ENCODE measurements at regions not wholly inside any gene's neighbourhood (a gene's known extent, or its start where the extent isn't known, plus 50 kb on each side); places are given as distances from the start of the nearest gene placed in this dataset.
A peak's percentile ranks its signal among the peaks of the same experiment; 100 is the strongest.
"Not testable (repeated sequence)": the region's sequence is repeated elsewhere in the genome, so short reads cannot be mapped to it uniquely, and the experiment has no call there.

GRCh38 chr15:30830961-30831360 lies 72.8 kb upstream of the FAN1 start:
- H2BK20ac ChIP-seq (ENCODE audit: low read depth, low read length, poor library complexity, severe bottlenecking), result no peak overlapping the region
- TF ChIP-seq CTCF (conservative IDR thresholded peaks at IDR 0.05), result no peak
- no peak overlapping the region for H4K91ac ChIP-seq (ENCODE audit: insufficient read length, low read depth, low read length)
- no peak overlapping the region for H2AK5ac ChIP-seq (ENCODE audit: insufficient read length, low read length)
- no peak overlapping the region for H4K5ac ChIP-seq (ENCODE audit: insufficient read length, low read depth, low read length)
- peaks cover 9 to 14% (median 14%) of the 10 kb centered on the region in 3 experiments; a peak in 6 of 7 replicates for H3K36me3 Mint-ChIP-seq (ENCODE audit: insufficient read depth in 1 of 3, low read depth in 3 of 3)
- H3K4me2 ChIP-seq (ENCODE audit: insufficient read depth, insufficient read length, low read length), result no peak overlapping the region
- no peaks in the 10 kb centered on the region for H3K27me3 ChIP-seq (ENCODE audit: insufficient read depth, low read length)
- H3K4me3 Mint-ChIP-seq, result no peak overlapping the region
- H3K23ac ChIP-seq (ENCODE audit: insufficient read length, low read depth, low read length), result no peak overlapping the region
- no peaks in the 10 kb centered on the region for H4K20me1 ChIP-seq (ENCODE audit: control insufficient read depth, insufficient read depth, insufficient read length)
- H2BK120ac ChIP-seq (ENCODE audit: low read depth, low read length, poor library complexity, severe bottlenecking), result no peak overlapping the region
- H3K9me3 ChIP-seq (ENCODE audit: control insufficient read depth, low read depth, low read length), result no peaks in the 10 kb centered on the region
- H3K18ac ChIP-seq (ENCODE audit: insufficient read length, low read depth, low read length), result no peak overlapping the region
- H3K9ac ChIP-seq (ENCODE audit: extremely low read depth, insufficient read length, low read length), result no peak overlapping the region
- H2AFZ ChIP-seq (ENCODE audit: low read length), result no peak overlapping the region
- H3K9me3 Mint-ChIP-seq, result no peaks in the 10 kb centered on the region
- DNase-seq, result no peak
- no peaks in the 10 kb centered on the region for H3K23me2 ChIP-seq (ENCODE audit: insufficient read length, low read depth, low read length, poor library complexity, severe bottlenecking)
- peak overlapping the region in 1 of 3 experiments; percentile 76; a peak in 1 of 7 replicates for H3K27ac Mint-ChIP-seq
- H3K14ac ChIP-seq (ENCODE audit: insufficient read depth, low read length), result no peak overlapping the region
- no peaks in the 10 kb centered on the region for H3K27me3 Mint-ChIP-seq (ENCODE audit: low read depth)
- H3K79me1 ChIP-seq (ENCODE audit: insufficient read depth, low read depth, low read length, poor library complexity, severe bottlenecking), result no peaks in the 10 kb centered on the region
- no peak overlapping the region for H2BK15ac ChIP-seq (ENCODE audit: low read depth, low read length)
- no CpG with 5 or more reads among the region's 4 CpGs for WGBS (ENCODE audit: extremely low coverage, insufficient read length, low lambda C conversion rate)
- no peak overlapping the region for H2BK12ac ChIP-seq (ENCODE audit: insufficient read length, low read depth, low read length)
- H3K27ac ChIP-seq (ENCODE audit: insufficient read length, low read depth, low read length), result no peak overlapping the region
- no peak overlapping the region for H3K56ac ChIP-seq (ENCODE audit: insufficient read length, low read depth, low read length)
- no peak overlapping the region for H4K8ac ChIP-seq (replicated peaks; ENCODE audit: insufficient read length, low read depth, low read length)
- H3K4me1 Mint-ChIP-seq, result peaks cover 4 to 7% of the 10 kb centered on the region in 2 experiments
- no peak overlapping the region for H2BK5ac ChIP-seq (ENCODE audit: insufficient read length, low read length)
- no peaks in the 10 kb centered on the region for H3K4me1 ChIP-seq (ENCODE audit: insufficient read depth, low read length)
- no peak overlapping the region for H3K4ac ChIP-seq (ENCODE audit: low read depth, low read length)
- H3K79me2 ChIP-seq (ENCODE audit: insufficient read depth, low read length), result no peaks in the 10 kb centered on the region
- H3T11ph ChIP-seq (ENCODE audit: low read length), result no peak overlapping the region

GRCh38 chr15:30833379-30833778 lies 70.3 kb upstream of the FAN1 start:
- not testable (repeated sequence) for H2BK20ac ChIP-seq (ENCODE audit: low read depth, low read length, poor library complexity, severe bottlenecking); H2BK120ac ChIP-seq (ENCODE audit: low read depth, low read length, poor library complexity, severe bottlenecking); H2AFZ ChIP-seq (ENCODE audit: low read length); H3K56ac ChIP-seq (ENCODE audit: insufficient read length, low read depth, low read length); H3K79me2 ChIP-seq (ENCODE audit: insufficient read depth, low read length); H3K9me3 ChIP-seq (ENCODE audit: control insufficient read depth, low read depth, low read length); H4K91ac ChIP-seq (ENCODE audit: insufficient read length, low read depth, low read length); H3K27me3 ChIP-seq (ENCODE audit: insufficient read depth, low read length); H2AK5ac ChIP-seq (ENCODE audit: insufficient read length, low read length); H3K27ac Mint-ChIP-seq; H3K23me2 ChIP-seq (ENCODE audit: insufficient read length, low read depth, low read length, poor library complexity, severe bottlenecking); H3K4ac ChIP-seq (ENCODE audit: low read depth, low read length); H3K4me1 Mint-ChIP-seq; H4K5ac ChIP-seq (ENCODE audit: insufficient read length, low read depth, low read length); H3K79me1 ChIP-seq (ENCODE audit: insufficient read depth, low read depth, low read length, poor library complexity, severe bottlenecking); H2BK12ac ChIP-seq (ENCODE audit: insufficient read length, low read depth, low read length); H3K9ac ChIP-seq (ENCODE audit: extremely low read depth, insufficient read length, low read length); H3K9me3 Mint-ChIP-seq; H3K4me3 Mint-ChIP-seq; H3K4me1 ChIP-seq (ENCODE audit: insufficient read depth, low read length); H4K20me1 ChIP-seq (ENCODE audit: control insufficient read depth, insufficient read depth, insufficient read length); H3K14ac ChIP-seq (ENCODE audit: insufficient read depth, low read length); H4K8ac ChIP-seq (replicated peaks; ENCODE audit: insufficient read length, low read depth, low read length); H3K27me3 Mint-ChIP-seq (ENCODE audit: low read depth); H3K27ac ChIP-seq (ENCODE audit: insufficient read length, low read depth, low read length); H3T11ph ChIP-seq (ENCODE audit: low read length); H2BK5ac ChIP-seq (ENCODE audit: insufficient read length, low read length); H2BK15ac ChIP-seq (ENCODE audit: low read depth, low read length); H3K4me2 ChIP-seq (ENCODE audit: insufficient read depth, insufficient read length, low read length); H3K18ac ChIP-seq (ENCODE audit: insufficient read length, low read depth, low read length); DNase-seq; H3K23ac ChIP-seq (ENCODE audit: insufficient read length, low read depth, low read length)
- peaks cover 7 to 14% (median 14%) of the 10 kb centered on the region in 3 experiments; a peak in 6 of 7 replicates for H3K36me3 Mint-ChIP-seq (ENCODE audit: insufficient read depth in 1 of 3, low read depth in 3 of 3)
- WGBS (ENCODE audit: extremely low coverage, insufficient read length, low lambda C conversion rate), result no CpG with 5 or more reads among the region's 7 CpGs
